Left ventricle myocardium inferior (tissue), 1 donor: ENCODE measurements at regions not wholly inside any gene's neighbourhood (a gene's known extent, or its start where the extent isn't known, plus 50 kb on each side); places are given as distances from the start of the nearest gene placed in this dataset.

Source experiments
- DNase-seq: peaks from one replicate; pipeline ENCODE4 v3.0.0-alpha.2; 2020
- H3K27ac ChIP-seq: fragments of 200-600 bp; replicated peaks from 2 replicates; pipeline ENCODE4 v1.8.0; 2021
- H3K27me3 ChIP-seq: fragments of 200-600 bp; 2 replicates; pipeline ENCODE4 v1.8.0; 2021; ENCODE audit warnings: low read depth
- H3K36me3 ChIP-seq: fragments of 200-600 bp; 2 replicates; pipeline ENCODE4 v1.8.0; 2021
- H3K4me1 ChIP-seq: fragments of 200-600 bp; 2 replicates; pipeline ENCODE4 v1.8.0; 2021
- H3K4me3 ChIP-seq: fragments of 200-600 bp; 2 replicates; pipeline ENCODE4 v1.8.0; 2021; ENCODE audit warnings: mild to moderate bottlenecking, moderate library complexity
- H3K9me3 ChIP-seq: fragments of 200-600 bp; replicated peaks from 2 replicates; pipeline ENCODE4 v1.8.0; 2021
- intact Hi-C: fragments of 100-400 bp; cut with micrococcal nuclease; formaldehyde crosslinking; loops from one replicate; pipeline ENCODE4 v1.11.0; 2022
- TF ChIP-seq, protein P1 (sequence below): fragments of 200-600 bp; IDR thresholded peaks from 2 replicates; pipeline ENCODE4 v1.8.0; 2021; ENCODE audit warnings: antibody characterized with exemption, mild to moderate bottlenecking, borderline replicate concordance
- donor health status: DM: no; HTN: yes; CAD: no; lungs with severe emphysema.

DNA sequence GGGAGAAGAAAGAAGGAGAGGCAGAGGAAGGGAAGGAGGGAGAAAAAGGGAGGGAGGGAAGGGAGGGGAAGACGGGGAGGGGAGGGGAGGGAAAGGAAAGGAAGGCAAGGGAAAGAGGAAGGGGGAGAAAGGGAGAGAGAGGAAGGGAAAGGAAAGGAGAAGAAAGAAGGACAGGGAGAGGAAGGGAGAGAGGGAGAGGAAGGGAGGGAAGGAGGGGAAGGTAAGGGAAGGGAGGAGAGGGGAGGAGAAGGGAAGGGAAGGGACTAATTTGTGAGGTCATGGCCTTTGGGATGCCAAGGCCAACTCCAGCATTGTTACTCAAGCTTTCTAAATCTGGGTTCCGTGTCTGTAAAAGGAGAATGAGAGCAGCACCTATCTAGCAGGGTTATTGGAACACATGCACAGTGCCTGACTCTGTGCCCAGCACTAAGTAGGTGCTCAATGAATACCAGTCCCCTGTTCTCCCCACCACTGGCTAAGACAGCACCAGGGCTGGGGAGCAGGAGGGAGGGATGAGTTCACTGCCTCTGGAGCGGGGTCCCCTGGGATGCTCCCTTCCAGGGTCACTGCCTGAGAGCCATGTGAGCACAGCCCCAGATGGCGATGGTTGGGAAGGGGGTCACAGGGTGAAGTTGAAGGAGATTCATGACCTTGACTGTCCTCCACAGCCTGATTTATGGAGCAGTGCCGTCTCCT is 560.1 kb upstream of the TBX3 start:
- intact Hi-C loops = no loop called here
- DNase-seq = no peak
- Histone ChIP-seq H3K27me3 (peaks cover 6% of the 10 kb centered on the region), H3K4me3 (no peak overlapping the region), H3K4me1 (no peaks in the 10 kb centered on the region), H3K9me3 (no peaks in the 10 kb centered on the region), H3K36me3 (no peaks in the 10 kb centered on the region), H3K27ac (no peak overlapping the region)
- TF ChIP-seq, protein P1, sequence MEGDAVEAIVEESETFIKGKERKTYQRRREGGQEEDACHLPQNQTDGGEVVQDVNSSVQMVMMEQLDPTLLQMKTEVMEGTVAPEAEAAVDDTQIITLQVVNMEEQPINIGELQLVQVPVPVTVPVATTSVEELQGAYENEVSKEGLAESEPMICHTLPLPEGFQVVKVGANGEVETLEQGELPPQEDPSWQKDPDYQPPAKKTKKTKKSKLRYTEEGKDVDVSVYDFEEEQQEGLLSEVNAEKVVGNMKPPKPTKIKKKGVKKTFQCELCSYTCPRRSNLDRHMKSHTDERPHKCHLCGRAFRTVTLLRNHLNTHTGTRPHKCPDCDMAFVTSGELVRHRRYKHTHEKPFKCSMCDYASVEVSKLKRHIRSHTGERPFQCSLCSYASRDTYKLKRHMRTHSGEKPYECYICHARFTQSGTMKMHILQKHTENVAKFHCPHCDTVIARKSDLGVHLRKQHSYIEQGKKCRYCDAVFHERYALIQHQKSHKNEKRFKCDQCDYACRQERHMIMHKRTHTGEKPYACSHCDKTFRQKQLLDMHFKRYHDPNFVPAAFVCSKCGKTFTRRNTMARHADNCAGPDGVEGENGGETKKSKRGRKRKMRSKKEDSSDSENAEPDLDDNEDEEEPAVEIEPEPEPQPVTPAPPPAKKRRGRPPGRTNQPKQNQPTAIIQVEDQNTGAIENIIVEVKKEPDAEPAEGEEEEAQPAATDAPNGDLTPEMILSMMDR = no peak

DNA sequence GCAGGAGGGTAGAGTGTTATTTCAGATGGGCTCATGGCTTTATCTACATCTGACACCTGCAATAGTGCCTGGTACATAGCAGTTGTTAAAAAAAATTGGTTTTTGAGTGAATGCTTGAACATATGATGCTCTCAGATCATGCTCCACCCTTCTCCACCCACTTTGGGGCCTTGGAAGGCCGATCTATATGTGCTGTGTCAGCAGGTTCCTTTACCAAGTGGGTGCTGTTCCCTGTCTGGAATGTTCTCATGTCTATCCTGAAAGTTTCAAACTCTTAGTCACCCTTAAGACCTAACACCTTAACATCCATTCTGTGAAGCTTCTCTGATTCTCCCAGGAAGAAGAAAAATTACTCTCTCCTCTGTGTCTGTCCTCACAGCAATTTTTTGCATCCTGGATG is 556.3 kb upstream of the TBX3 start:
- H3K36me3 ChIP-seq = no peaks in the 10 kb centered on the region
- H3K4me3 ChIP-seq = no peak overlapping the region
- H3K9me3 ChIP-seq = no peaks in the 10 kb centered on the region
- TF ChIP-seq, protein P1 = no peak
- H3K27ac ChIP-seq = no peak overlapping the region
- peaks cover 6% of the 10 kb centered on the region for H3K27me3 ChIP-seq
- no peak for DNase-seq
- intact Hi-C loops = no loop called here
- no peaks in the 10 kb centered on the region for H3K4me1 ChIP-seq

DNA sequence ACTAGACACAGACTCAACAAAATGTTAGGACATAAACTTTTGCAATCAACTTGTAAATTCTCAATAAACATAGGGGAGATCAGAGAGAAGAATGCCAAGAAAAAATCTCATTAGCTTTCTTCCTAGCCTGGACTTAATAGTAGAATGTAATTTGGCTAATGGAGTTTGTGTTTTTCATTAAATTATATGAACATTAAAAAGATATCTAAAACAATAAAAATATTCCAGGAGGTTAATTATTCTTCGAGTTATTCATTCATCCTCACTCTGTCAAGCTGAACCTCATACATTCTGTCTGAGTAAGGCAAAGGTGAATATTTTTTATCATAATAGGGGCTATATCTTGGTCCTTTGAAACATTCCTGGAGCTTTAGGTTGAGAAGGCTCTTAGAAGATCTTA is 551.9 kb upstream of the TBX3 start:
- no peak for DNase-seq
- Histone ChIP-seq H3K27me3 (peaks cover 25% of the 10 kb centered on the region), H3K4me3 (no peak overlapping the region), H3K9me3 (no peaks in the 10 kb centered on the region), H3K4me1 (no peaks in the 10 kb centered on the region), H3K36me3 (no peaks in the 10 kb centered on the region), H3K27ac (no peak overlapping the region)
- intact Hi-C loops = no loop called here
- TF ChIP-seq, protein P1 = no peak

DNA sequence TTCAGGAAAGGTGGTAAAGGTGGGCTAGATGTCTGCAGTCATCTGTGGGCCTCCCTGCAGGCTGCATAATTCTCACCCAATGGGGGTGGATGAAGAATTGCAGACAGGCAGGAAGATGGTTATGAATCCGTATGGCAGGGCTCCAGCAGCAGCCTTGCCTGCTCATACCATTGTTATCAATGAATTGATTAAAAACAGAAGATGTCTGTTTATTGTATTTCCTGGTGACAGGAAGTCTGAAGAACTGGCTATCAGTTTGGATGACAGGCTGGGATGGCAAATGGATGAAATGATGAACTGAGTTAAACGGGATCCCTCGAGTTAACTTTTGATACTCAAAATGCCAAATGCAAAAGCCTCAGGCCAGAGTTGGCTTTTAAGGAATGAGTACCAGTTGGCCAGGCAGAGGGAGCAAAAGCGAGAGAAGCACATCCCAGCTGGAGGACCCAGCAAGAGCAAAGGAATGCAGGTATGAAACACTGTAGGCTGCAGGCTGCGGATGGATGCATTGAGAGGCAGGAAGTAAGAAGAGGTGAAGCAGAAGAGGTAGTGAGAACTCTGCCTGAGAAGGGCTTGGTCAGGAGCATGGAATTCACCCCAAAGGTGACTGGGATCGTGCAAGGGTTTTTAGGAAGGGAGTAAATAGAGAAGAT is 550.0 kb upstream of the TBX3 start:
- no peak overlapping the region for H3K27ac ChIP-seq
- no peak for DNase-seq
- TF ChIP-seq, protein P1 = no peak
- H3K4me1 ChIP-seq = no peaks in the 10 kb centered on the region
- no peaks in the 10 kb centered on the region for H3K9me3 ChIP-seq
- peaks cover 38% of the 10 kb centered on the region for H3K27me3 ChIP-seq
- no peak overlapping the region for H3K4me3 ChIP-seq
- intact Hi-C loops = no loop called here
- no peaks in the 10 kb centered on the region for H3K36me3 ChIP-seq

DNA sequence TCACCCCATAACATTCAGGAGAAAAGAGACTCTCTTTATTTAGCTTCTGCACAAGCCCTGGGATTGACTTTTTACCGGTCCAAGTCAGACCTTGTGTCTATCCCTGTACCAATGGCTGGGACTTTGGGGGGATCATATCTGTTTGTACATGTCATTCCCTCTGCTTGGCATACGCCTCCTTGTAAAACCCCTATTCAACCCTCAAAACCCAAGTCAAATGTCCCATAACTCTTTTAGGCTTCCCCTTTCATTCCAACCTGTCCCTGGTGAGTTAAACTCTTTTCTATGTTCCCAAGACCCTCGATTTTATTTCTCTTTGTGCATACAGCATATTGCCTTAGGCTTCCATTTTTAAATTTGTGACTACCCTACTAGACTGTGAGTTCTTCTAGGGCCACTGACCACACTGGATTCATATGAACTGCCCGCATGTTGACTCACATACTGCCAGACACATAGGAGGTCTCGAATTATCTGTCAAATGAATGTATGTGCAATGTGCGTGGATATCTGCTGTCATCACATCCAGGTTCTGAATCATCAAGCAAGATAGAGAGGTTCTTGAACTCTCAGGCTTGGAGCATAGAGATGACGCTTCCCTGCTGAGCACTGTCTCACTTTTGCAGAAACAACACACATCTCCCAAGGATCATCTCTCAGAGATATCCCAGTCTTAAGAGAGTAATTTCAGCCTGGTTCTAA is 548.6 kb upstream of the TBX3 start:
- DNase-seq = no peak
- H3K4me3 ChIP-seq = no peak overlapping the region
- TF ChIP-seq, protein P1 = no peak
- H3K4me1 ChIP-seq = no peaks in the 10 kb centered on the region
- peaks cover 38% of the 10 kb centered on the region for H3K27me3 ChIP-seq
- H3K27ac ChIP-seq = no peak overlapping the region
- intact Hi-C loops = no loop called here
- H3K9me3 ChIP-seq = no peaks in the 10 kb centered on the region
- no peaks in the 10 kb centered on the region for H3K36me3 ChIP-seq
